ENCODE measurements at regions not wholly inside any gene's neighbourhood (a gene's known extent, or its start where the extent isn't known, plus 50 kb on each side); places are given as distances from the start of the nearest gene placed in this dataset.

GRCh38 chr4:128603081-128603480 lies 206.4 kb upstream of the JADE1 start:
- no peak for DNase-seq (ENCODE audit: low read depth)

GRCh38 chr4:128601991-128602695 lies 207.4 kb upstream of the JADE1 start:
- DNase-seq (ENCODE audit: low read depth): peak; percentile 48

GRCh38 chr4:128600996-128601871 lies 208.3 kb upstream of the JADE1 start:
- peak; percentile 95 for DNase-seq (ENCODE audit: low read depth)

- no peak for DNase-seq (ENCODE audit: low read depth)
Observed at GRCh38 chr4:128600410-128600809, 209.1 kb upstream of the JADE1 start.

- no peak for DNase-seq (ENCODE audit: low read depth)
Observed at GRCh38 chr4:128597500-128597899, 212.0 kb upstream of the JADE1 start.

- no peak for DNase-seq (ENCODE audit: low read depth)
Observed at GRCh38 chr4:128596853-128597252, 212.6 kb upstream of the JADE1 start.

GRCh38 chr4:128596115-128596514 lies 213.4 kb upstream of the JADE1 start:
- DNase-seq (ENCODE audit: low read depth): no peak

- DNase-seq (ENCODE audit: low read depth): no peak
Observed at GRCh38 chr4:128591482-128591881, 218.0 kb upstream of the JADE1 start.

- DNase-seq (ENCODE audit: low read depth): no peak
Observed at GRCh38 chr4:128590773-128591172, 218.7 kb upstream of the JADE1 start.

- DNase-seq (ENCODE audit: low read depth): no peak
Observed at GRCh38 chr4:128590034-128590740, 219.3 kb upstream of the JADE1 start.

GRCh38 chr4:128589384-128589965 lies 220.0 kb upstream of the JADE1 start:
- no peak for DNase-seq (ENCODE audit: low read depth)

- no peak for DNase-seq (ENCODE audit: low read depth)
Observed at GRCh38 chr4:128587382-128587781, 222.1 kb upstream of the JADE1 start.

GRCh38 chr4:128583753-128584712 lies 225.5 kb upstream of the JADE1 start:
- DNase-seq (ENCODE audit: low read depth): no peak

- DNase-seq (ENCODE audit: low read depth): no peak
Observed at GRCh38 chr4:128582427-128582870, 227.1 kb upstream of the JADE1 start.

GRCh38 chr4:128579154-128579853 lies 230.2 kb upstream of the JADE1 start:
- DNase-seq (ENCODE audit: low read depth): no peak

GRCh38 chr4:128574706-128575105 lies 234.8 kb upstream of the JADE1 start:
- DNase-seq (ENCODE audit: low read depth): peak; percentile 69

- DNase-seq (ENCODE audit: low read depth): peak; percentile 73
Observed at GRCh38 chr4:128573781-128574508, 235.6 kb upstream of the JADE1 start.

- peak; percentile 85 for DNase-seq (ENCODE audit: low read depth)
Observed at GRCh38 chr4:128572778-128573241, 236.7 kb upstream of the JADE1 start.

- peak; percentile 93 for DNase-seq (ENCODE audit: low read depth)
Observed at GRCh38 chr4:128571747-128572146, 237.8 kb upstream of the JADE1 start.

All from RPMI7951 (cell line).